ENCODE measurements at regions not wholly inside any gene's neighbourhood (a gene's known extent, or its start where the extent isn't known, plus 50 kb on each side); places are given as distances from the start of the nearest gene placed in this dataset.

DNA sequence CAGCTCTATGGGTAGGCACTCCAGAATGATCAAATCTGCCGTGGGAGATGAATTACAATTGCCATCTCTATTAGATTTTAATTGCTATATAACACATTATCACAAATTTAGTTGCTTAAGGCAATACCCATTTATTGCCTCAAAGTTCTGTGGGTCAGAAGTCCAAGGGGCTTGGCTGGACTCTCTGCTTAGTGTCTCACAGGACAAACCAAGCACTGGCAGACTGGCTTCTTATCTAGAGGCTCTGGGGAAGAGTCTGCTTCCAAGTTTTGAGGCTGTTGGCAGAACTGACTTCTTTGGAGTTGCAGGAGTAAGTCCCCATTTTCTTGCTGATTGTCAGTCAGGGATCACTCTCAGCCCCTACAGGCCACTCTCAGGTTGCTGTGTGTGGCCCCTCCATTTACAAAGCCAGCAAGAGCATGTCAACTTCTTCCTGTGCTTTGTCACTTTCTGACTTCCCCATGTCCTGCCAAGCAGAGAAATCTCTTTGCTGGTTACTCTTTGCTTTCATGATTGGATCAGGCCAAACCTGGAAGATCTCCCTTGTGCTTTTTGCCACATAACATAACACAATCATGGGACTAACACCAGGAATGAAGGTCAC, 93.5 kb upstream of the PRICKLE2 start:
- ChIA-PET RAD21 (ENCODE audit: low non-redundant PET in 1 of 2, low total read pairs in 2 of 2, uncharacterized antibody in 2 of 2, unreplicated experiment in 2 of 2) (no interaction called here), CTCF (no interaction called here), POLR2A (no interaction called here)
- Histone ChIP-seq H3K27me3 (ENCODE audit: insufficient read depth, low read length) (no peaks in the 10 kb centered on the region; the same call in 1 of the 2 replicates), H2AFZ (ENCODE audit: low read depth, low read length, poor library complexity, severe bottlenecking) (no peak overlapping the region), H3K36me3 (ENCODE audit: control insufficient read depth in 1 of 2, insufficient read depth in 2 of 2, low read length in 2 of 2) (no peaks in the 10 kb centered on the region), H3K4me3 (replicated peaks in 1 of 2; ENCODE audit: low read depth in 1 of 2, low read length in 2 of 2) (no peak overlapping the region), H3K4me1 (ENCODE audit: control insufficient read depth in 1 of 2, insufficient read depth in 2 of 2, low read length in 2 of 2) (no peaks in the 10 kb centered on the region), H3K4me2 (ENCODE audit: low read length) (no peak overlapping the region), H3K9me3 (ENCODE audit: control insufficient read depth in 1 of 2, insufficient read depth in 1 of 2, low read depth in 1 of 2, low read length in 2 of 2) (no peaks in the 10 kb centered on the region), H3K9ac (ENCODE audit: low read length) (no peak overlapping the region), H4K20me1 (ENCODE audit: insufficient read depth) (no peaks in the 10 kb centered on the region), H3K27ac (ENCODE audit: low read depth, low read length) (no peak overlapping the region), H3K79me2 (ENCODE audit: insufficient read depth, low read length) (no peaks in the 10 kb centered on the region), H3K9me2 (ENCODE audit: insufficient read depth) (no peaks in the 10 kb centered on the region)
- no peak for DNase-seq (ENCODE audit: low read depth, low spot score)
- BruUV-seq (replicated peaks): no TSS peak
- intact Hi-C loops (cut with micrococcal nuclease): no loop called here
- TF ChIP-seq TCF7L2 (IDR thresholded peaks at IDR 0.05; ENCODE audit: borderline replicate concordance, extremely low read depth, insufficient read depth, insufficient read length): no peak
- TF ChIP-seq EGR1 (IDR thresholded peaks at IDR 0.05; ENCODE audit: low read depth): no peak
- TF ChIP-seq, protein P1, sequence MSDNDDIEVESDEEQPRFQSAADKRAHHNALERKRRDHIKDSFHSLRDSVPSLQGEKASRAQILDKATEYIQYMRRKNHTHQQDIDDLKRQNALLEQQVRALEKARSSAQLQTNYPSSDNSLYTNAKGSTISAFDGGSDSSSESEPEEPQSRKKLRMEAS (IDR thresholded peaks at IDR 0.05): no peak
- TF ChIP-seq CBX3 (IDR thresholded peaks at IDR 0.05; ENCODE audit: low read depth): no peak
- no peak for TF ChIP-seq FOSL1 (IDR thresholded peaks at IDR 0.05; ENCODE audit: low read depth)
- TF ChIP-seq, protein P2, sequence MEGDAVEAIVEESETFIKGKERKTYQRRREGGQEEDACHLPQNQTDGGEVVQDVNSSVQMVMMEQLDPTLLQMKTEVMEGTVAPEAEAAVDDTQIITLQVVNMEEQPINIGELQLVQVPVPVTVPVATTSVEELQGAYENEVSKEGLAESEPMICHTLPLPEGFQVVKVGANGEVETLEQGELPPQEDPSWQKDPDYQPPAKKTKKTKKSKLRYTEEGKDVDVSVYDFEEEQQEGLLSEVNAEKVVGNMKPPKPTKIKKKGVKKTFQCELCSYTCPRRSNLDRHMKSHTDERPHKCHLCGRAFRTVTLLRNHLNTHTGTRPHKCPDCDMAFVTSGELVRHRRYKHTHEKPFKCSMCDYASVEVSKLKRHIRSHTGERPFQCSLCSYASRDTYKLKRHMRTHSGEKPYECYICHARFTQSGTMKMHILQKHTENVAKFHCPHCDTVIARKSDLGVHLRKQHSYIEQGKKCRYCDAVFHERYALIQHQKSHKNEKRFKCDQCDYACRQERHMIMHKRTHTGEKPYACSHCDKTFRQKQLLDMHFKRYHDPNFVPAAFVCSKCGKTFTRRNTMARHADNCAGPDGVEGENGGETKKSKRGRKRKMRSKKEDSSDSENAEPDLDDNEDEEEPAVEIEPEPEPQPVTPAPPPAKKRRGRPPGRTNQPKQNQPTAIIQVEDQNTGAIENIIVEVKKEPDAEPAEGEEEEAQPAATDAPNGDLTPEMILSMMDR (IDR thresholded peaks at IDR 0.05 in 2 of 3, conservative IDR thresholded peaks at IDR 0.05 in 1 of 3; ENCODE audit: borderline replicate concordance in 1 of 3, insufficient read depth in 1 of 3, low read depth in 2 of 3, low read length in 2 of 3): no peak
- no peak for TF ChIP-seq EZH2phosphoT487 (IDR thresholded peaks at IDR 0.05; ENCODE audit: borderline replicate concordance)
- TF ChIP-seq, protein P3, sequence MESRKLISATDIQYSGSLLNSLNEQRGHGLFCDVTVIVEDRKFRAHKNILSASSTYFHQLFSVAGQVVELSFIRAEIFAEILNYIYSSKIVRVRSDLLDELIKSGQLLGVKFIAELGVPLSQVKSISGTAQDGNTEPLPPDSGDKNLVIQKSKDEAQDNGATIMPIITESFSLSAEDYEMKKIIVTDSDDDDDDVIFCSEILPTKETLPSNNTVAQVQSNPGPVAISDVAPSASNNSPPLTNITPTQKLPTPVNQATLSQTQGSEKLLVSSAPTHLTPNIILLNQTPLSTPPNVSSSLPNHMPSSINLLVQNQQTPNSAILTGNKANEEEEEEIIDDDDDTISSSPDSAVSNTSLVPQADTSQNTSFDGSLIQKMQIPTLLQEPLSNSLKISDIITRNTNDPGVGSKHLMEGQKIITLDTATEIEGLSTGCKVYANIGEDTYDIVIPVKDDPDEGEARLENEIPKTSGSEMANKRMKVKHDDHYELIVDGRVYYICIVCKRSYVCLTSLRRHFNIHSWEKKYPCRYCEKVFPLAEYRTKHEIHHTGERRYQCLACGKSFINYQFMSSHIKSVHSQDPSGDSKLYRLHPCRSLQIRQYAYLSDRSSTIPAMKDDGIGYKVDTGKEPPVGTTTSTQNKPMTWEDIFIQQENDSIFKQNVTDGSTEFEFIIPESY (IDR thresholded peaks at IDR 0.05; ENCODE audit: extremely low read depth, insufficient replicate concordance, low read length): no peak
- no peak for TF ChIP-seq SP1 (IDR thresholded peaks at IDR 0.05; ENCODE audit: low read depth)
- no peak for TF ChIP-seq ELF1 (IDR thresholded peaks at IDR 0.05; ENCODE audit: borderline replicate concordance, low read depth)
- no peak for TF ChIP-seq EZH2 (IDR thresholded peaks at IDR 0.05)
- no peak for TF ChIP-seq POLR2AphosphoS5 (IDR thresholded peaks at IDR 0.05; ENCODE audit: low read depth, low read length)
- TF ChIP-seq ZFX (IDR thresholded peaks at IDR 0.05): no peak
- no peak for TF ChIP-seq ZNF274 (IDR thresholded peaks at IDR 0.05; ENCODE audit: low read depth, low read length)
- TF ChIP-seq CEBPB (IDR thresholded peaks at IDR 0.05; ENCODE audit: low read depth): no peak
- TF ChIP-seq, protein P4, sequence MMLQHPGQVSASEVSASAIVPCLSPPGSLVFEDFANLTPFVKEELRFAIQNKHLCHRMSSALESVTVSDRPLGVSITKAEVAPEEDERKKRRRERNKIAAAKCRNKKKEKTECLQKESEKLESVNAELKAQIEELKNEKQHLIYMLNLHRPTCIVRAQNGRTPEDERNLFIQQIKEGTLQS (IDR thresholded peaks at IDR 0.05): no peak
- no peak for ATAC-seq
